Hepatocyte (in vitro differentiated cells): ENCODE measurements at regions not wholly inside any gene's neighbourhood (a gene's known extent, or its start where the extent isn't known, plus 50 kb on each side); places are given as distances from the start of the nearest gene placed in this dataset.

Experiments used
- CTCF ChIP-seq: fragments of 200-600 bp; sonication (generic); IDR thresholded peaks from 2 replicates; pipeline ENCODE4 v1.5.1; 2016; ENCODE audit warnings: antibody characterized with exemption, mild to moderate bottlenecking; ENCODE audit not compliant: poor library complexity
- EZH2phosphoT487 ChIP-seq: fragments of 200-600 bp; sonication (generic); IDR thresholded peaks from one replicate; pipeline ENCODE4 v1.6.1; 2018; ENCODE audit warnings: antibody characterized with exemption, mild to moderate bottlenecking, low read depth, moderate library complexity; ENCODE audit not compliant: unreplicated experiment, severe bottlenecking

GRCh38 chrX:35665311-35665710 lies 132.8 kb upstream of the MAGEB16 start:
- TF ChIP-seq CTCF (no peak), EZH2phosphoT487 (no peak)
